K562 (cell line): ENCODE measurements at regions not wholly inside any gene's neighbourhood (a gene's known extent, or its start where the extent isn't known, plus 50 kb on each side); places are given as distances from the start of the nearest gene placed in this dataset.

Source experiments
- BDP1 ChIP-seq: IDR thresholded peaks from 3 replicates; pipeline ENCODE4 v1.6.1; 2011; ENCODE audit not compliant: insufficient read length, insufficient read depth
- C11orf30 ChIP-seq: fragments of 450-650 bp; IDR thresholded peaks from 2 replicates; pipeline ENCODE4 v1.6.1; 2016; ENCODE audit warnings: low read depth, mild to moderate bottlenecking
- CXXC5 ChIP-seq: fragments of 250-450 bp; sonication (Bioruptor Pico); IDR thresholded peaks from 2 replicates; pipeline ENCODE4 v1.8.0; 2022; ENCODE audit warnings: inconsistent platforms, mild to moderate bottlenecking, moderate library complexity
- HOXB6 ChIP-seq: fragments of 250-450 bp; sonication (Bioruptor Pico); IDR thresholded peaks from 2 replicates; pipeline ENCODE4 v1.5.1; 2022; ENCODE audit warnings: mild to moderate bottlenecking, borderline replicate concordance
- KLF16 ChIP-seq: IDR thresholded peaks from 2 replicates; pipeline ENCODE4 v1.6.1; 2016; ENCODE audit warnings: antibody characterized with exemption
- MYNN ChIP-seq, 2 experiments: sonication (generic); formaldehyde crosslinking in 1 of 2; IDR thresholded peaks; 2 replicates each; pipeline versions ENCODE4 v1.5.0 to v1.6.1; 2016 to 2020; ENCODE audit warnings: antibody characterized with exemption in 1 of 2, missing genetic modification reagents in 1 of 2
- NBN ChIP-seq: fragments of 450-650 bp; IDR thresholded peaks from 2 replicates; pipeline ENCODE4 v1.6.1; 2016; ENCODE audit warnings: low read depth, mild to moderate bottlenecking
- NCOA6 ChIP-seq: fragments of 450-650 bp; IDR thresholded peaks from 2 replicates; pipeline ENCODE4 v1.6.1; 2017; ENCODE audit warnings: mild to moderate bottlenecking
- NFXL1 ChIP-seq: fragments of 450-650 bp; formaldehyde crosslinking; IDR thresholded peaks from 2 replicates; pipeline ENCODE4 v1.4.0; 2021; ENCODE audit warnings: mild to moderate bottlenecking
- NR4A1 ChIP-seq, 2 experiments: fragments of 250-450 bp in 1 of 2; fragments of 450-650 bp in 1 of 2; sonication (Bioruptor Pico) in 1 of 2; IDR thresholded peaks; 2 replicates each; pipeline versions ENCODE4 v1.4.0 to v1.6.1; 2016 to 2020; ENCODE audit warnings: mild to moderate bottlenecking in 2 of 2, missing compliant biosample characterization in 1 of 2, missing genetic modification characterization in 1 of 2, moderate library complexity in 1 of 2
- NRF1 ChIP-seq, 2 experiments: fragments of 450-650 bp; IDR thresholded peaks in 1 of 2; conservative IDR thresholded peaks in 1 of 2; 2 replicates each; pipeline ENCODE4 v1.6.1; 2014; ENCODE audit warnings: mild to moderate bottlenecking in 2 of 2
- PHF21A ChIP-seq: fragments of 450-650 bp; IDR thresholded peaks from 2 replicates; pipeline ENCODE4 v1.6.1; 2017; ENCODE audit warnings: low read depth, borderline replicate concordance
- POLR2G ChIP-seq: fragments of 200-400 bp; formaldehyde crosslinking; IDR thresholded peaks from 2 replicates; pipeline ENCODE4 v1.6.1; 2017; ENCODE audit warnings: low read depth, mild to moderate bottlenecking, antibody characterized with exemption, low read length, moderate library complexity
- SIX5 ChIP-seq, 2 experiments: IDR thresholded peaks; 2 replicates each; pipeline ENCODE4 v1.6.1; 2011; ENCODE audit warnings: low read length in 2 of 2, borderline replicate concordance in 1 of 2, low read depth in 1 of 2, mild to moderate bottlenecking in 1 of 2, moderate library complexity in 1 of 2; ENCODE audit not compliant: insufficient read depth in 1 of 2
- SMAD1 ChIP-seq: fragments of 150-350 bp; IDR thresholded peaks from 2 replicates; pipeline ENCODE4 v1.6.1; 2014; ENCODE audit warnings: low read length, low read depth; ENCODE audit not compliant: partially characterized antibody
- U2AF1 ChIP-seq: fragments of 200-400 bp; formaldehyde crosslinking; optimal IDR thresholded peaks from 2 replicates; pipeline ENCODE3; 2017; ENCODE audit warnings: mild to moderate bottlenecking, low read depth, low read length, moderate library complexity
- ZFP91 ChIP-seq: sonication (generic); formaldehyde crosslinking; IDR thresholded peaks from 2 replicates; pipeline ENCODE4 v1.8.0; 2022; ENCODE audit warnings: mild to moderate bottlenecking, missing genetic modification reagents
- ZNF224 ChIP-seq: sonication (generic); formaldehyde crosslinking; IDR thresholded peaks from 2 replicates; pipeline ENCODE4 v1.8.0; 2022; ENCODE audit warnings: mild to moderate bottlenecking, missing genetic modification reagents
- ZNF24 ChIP-seq: fragments of 450-650 bp; IDR thresholded peaks from 2 replicates; pipeline ENCODE4 v1.6.1; 2016
- ZNF253 ChIP-seq: fragments of 250-450 bp; sonication (Bioruptor Pico); conservative IDR thresholded peaks from 2 replicates; pipeline ENCODE4 v1.6.1; 2021; ENCODE audit warnings: mild to moderate bottlenecking
- TF ChIP-seq, protein P1 (sequence below): fragments of 200-800 bp; sonication (Bioruptor generic); IDR thresholded peaks from 2 replicates; pipeline ENCODE4 v1.6.1; 2017; ENCODE audit warnings: missing genetic modification characterization, missing compliant biosample characterization
- TF ChIP-seq, protein P2 (sequence below): fragments of 250-450 bp; sonication (Bioruptor Pico); IDR thresholded peaks from 2 replicates; pipeline ENCODE4 v1.8.0; 2021; ENCODE audit warnings: mild to moderate bottlenecking, moderate library complexity
- TF ChIP-seq, protein P3 (sequence below): fragments of 250-450 bp; sonication (Bioruptor Pico); IDR thresholded peaks from 2 replicates; pipeline ENCODE4 v1.5.0; 2021; ENCODE audit warnings: mild to moderate bottlenecking, borderline replicate concordance

DNA sequence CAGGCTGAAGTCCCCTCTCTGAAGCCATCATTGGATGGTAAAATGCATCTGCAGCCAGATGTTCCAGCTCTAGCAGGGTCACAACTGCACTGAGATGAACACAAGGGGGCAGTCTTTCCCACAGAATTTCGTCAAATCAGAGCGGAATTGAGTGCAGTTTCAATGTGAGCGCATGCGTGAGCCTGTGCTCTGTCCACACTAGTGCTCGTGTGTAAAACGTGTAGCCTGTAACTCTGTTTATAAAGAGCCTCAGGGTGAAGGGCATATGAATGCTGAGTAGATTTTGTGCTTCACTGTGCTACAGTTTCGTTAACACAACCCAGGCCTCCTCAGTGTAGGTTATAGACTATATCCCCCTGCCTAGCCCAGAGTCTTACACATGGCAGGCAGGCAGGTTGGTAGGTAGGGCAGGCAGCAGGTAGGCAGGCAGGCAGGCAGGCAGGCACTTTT lies 92.7 kb upstream of the GOLGA6L4 start (continued):
- TF ChIP-seq ZFP91 (CRISPR knock-in tag) (no peak), HOXB6 (no peak), NBN (no peak), SMAD1 (no peak), NR4A1 (CRISPR knock-in tag; IDR thresholded peaks at IDR 0.05) (no peak), NR4A1 (tag; IDR thresholded peaks at IDR 0.05) (no peak), CXXC5 (CRISPR knock-in tag) (no peak), MYNN (IDR thresholded peaks at IDR 0.05) (no peak), MYNN (CRISPR knock-in tag; IDR thresholded peaks at IDR 0.05) (no peak), BDP1 (no peak), NRF1 (conservative IDR thresholded peaks at IDR 0.05 in 1 of 2, IDR thresholded peaks at IDR 0.05 in 1 of 2) (peak; percentile 88 to 90), C11orf30 (no peak), NCOA6 (no peak), ZNF24 (no peak), KLF16 (no peak), NFXL1 (CRISPR knock-in tag) (no peak), U2AF1 (no peak), SIX5 (IDR thresholded peaks at IDR 0.05; ENCODE audit: borderline replicate concordance in 1 of 2, insufficient read depth in 1 of 2, low read depth in 1 of 2, low read length in 2 of 2) (no peak), POLR2G (no peak), PHF21A (no peak), ZNF253 (CRISPR knock-in tag) (no peak), ZNF224 (CRISPR knock-in tag) (no peak)
- TF ChIP-seq, protein P1, sequence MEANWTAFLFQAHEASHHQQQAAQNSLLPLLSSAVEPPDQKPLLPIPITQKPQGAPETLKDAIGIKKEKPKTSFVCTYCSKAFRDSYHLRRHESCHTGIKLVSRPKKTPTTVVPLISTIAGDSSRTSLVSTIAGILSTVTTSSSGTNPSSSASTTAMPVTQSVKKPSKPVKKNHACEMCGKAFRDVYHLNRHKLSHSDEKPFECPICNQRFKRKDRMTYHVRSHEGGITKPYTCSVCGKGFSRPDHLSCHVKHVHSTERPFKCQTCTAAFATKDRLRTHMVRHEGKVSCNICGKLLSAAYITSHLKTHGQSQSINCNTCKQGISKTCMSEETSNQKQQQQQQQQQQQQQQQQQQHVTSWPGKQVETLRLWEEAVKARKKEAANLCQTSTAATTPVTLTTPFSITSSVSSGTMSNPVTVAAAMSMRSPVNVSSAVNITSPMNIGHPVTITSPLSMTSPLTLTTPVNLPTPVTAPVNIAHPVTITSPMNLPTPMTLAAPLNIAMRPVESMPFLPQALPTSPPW (CRISPR knock-in tag), result no peak
- TF ChIP-seq, protein P2, sequence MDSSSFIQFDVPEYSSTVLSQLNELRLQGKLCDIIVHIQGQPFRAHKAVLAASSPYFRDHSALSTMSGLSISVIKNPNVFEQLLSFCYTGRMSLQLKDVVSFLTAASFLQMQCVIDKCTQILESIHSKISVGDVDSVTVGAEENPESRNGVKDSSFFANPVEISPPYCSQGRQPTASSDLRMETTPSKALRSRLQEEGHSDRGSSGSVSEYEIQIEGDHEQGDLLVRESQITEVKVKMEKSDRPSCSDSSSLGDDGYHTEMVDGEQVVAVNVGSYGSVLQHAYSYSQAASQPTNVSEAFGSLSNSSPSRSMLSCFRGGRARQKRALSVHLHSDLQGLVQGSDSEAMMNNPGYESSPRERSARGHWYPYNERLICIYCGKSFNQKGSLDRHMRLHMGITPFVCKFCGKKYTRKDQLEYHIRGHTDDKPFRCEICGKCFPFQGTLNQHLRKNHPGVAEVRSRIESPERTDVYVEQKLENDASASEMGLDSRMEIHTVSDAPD, result no peak
- TF ChIP-seq, protein P3, sequence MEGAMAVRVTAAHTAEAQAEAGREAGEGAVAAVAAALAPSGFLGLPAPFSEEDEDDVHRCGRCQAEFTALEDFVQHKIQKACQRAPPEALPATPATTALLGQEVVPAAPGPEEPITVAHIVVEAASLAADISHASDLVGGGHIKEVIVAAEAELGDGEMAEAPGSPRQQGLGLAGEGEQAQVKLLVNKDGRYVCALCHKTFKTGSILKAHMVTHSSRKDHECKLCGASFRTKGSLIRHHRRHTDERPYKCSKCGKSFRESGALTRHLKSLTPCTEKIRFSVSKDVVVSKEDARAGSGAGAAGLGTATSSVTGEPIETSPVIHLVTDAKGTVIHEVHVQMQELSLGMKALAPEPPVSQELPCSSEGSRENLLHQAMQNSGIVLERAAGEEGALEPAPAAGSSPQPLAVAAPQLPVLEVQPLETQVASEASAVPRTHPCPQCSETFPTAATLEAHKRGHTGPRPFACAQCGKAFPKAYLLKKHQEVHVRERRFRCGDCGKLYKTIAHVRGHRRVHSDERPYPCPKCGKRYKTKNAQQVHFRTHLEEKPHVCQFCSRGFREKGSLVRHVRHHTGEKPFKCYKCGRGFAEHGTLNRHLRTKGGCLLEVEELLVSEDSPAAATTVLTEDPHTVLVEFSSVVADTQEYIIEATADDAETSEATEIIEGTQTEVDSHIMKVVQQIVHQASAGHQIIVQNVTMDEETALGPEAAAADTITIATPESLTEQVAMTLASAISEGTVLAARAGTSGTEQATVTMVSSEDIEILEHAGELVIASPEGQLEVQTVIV, result no peak
